Kidney (tissue), 13 donors: ENCODE measurements at regions not wholly inside any gene's neighbourhood (a gene's known extent, or its start where the extent isn't known, plus 50 kb on each side); places are given as distances from the start of the nearest gene placed in this dataset.

ENCODE experiments used
- DNase-seq, 5 donors: peaks; one replicate each; pipeline ENCODE4 v3.0.0-alpha.2; 2013 to 2020
- FAIRE-seq: peaks from 2 replicates; lab custom pipeline; 2012; peaks lifted over from hg19 to GRCh38; lab: Jason Lieb, UNC
- H3K27ac ChIP-seq, 2 donors: one replicate each; pipeline ENCODE4 v1.7.0; 2013; ENCODE audit warnings: low read depth in 2 of 2, low read length in 2 of 2, inconsistent platforms in 1 of 2
- H3K27me3 ChIP-seq: one replicate; pipeline ENCODE4 v1.7.1; 2013; ENCODE audit warnings: low read length, inconsistent platforms; ENCODE audit not compliant: control insufficient read depth, insufficient read depth
- H3K36me3 ChIP-seq, 3 donors: one replicate each; pipeline versions ENCODE4 v1.7.0 to v1.7.1; 2013; ENCODE audit warnings: low read length in 3 of 3, control low read depth in 1 of 3, inconsistent platforms in 1 of 3; ENCODE audit not compliant: insufficient read depth in 3 of 3, control insufficient read depth in 2 of 3
- H3K4me1 ChIP-seq, 3 donors: one replicate each; pipeline versions ENCODE4 v1.7.0 to v1.7.1; 2013; ENCODE audit warnings: low read length in 3 of 3, inconsistent platforms in 1 of 3, low read depth in 1 of 3; ENCODE audit not compliant: control insufficient read depth in 2 of 3, insufficient read depth in 2 of 3
- H3K4me3 ChIP-seq, 3 donors: one replicate each; pipeline versions ENCODE4 v1.7.0 to v1.8.1; 2013; ENCODE audit warnings: low read length in 3 of 3, control low read depth in 1 of 3, inconsistent platforms in 1 of 3
- H3K9ac ChIP-seq, 3 donors: one replicate each; pipeline versions ENCODE4 v1.7.0 to v1.7.1; 2013; ENCODE audit warnings: low read length in 3 of 3, control low read depth in 1 of 3, inconsistent platforms in 1 of 3
- H3K9me3 ChIP-seq, 3 donors: one replicate each; pipeline versions ENCODE4 v1.7.0 to v1.7.1; 2013; ENCODE audit warnings: low read length in 3 of 3, control low read depth in 1 of 3, inconsistent platforms in 1 of 3; ENCODE audit not compliant: control insufficient read depth in 2 of 3, insufficient read depth in 1 of 3
- CTCF ChIP-seq: IDR thresholded peaks from 3 replicates; pipeline ENCODE4 v1.5.1; 2012; ENCODE audit warnings: mild to moderate bottlenecking, moderate library complexity, borderline replicate concordance; ENCODE audit not compliant: insufficient read depth; ENCODE audit errors: extremely low read depth
- intact Hi-C: fragments of 100-400 bp; cut with DNase I; formaldehyde crosslinking; loops from one replicate; pipeline ENCODE4 v1.11.1; 2022
- donor health status: control.
- donor health status: control.
- donor health status: control.
- donor health status: control.
- donor health status: control.
- donor health status: DM: yes; HTN: yes; CAD: no.
- donor health status: Normal renal cell carcinoma (clear cell type).

- H3K27ac ChIP-seq = no peak overlapping the region
- intact Hi-C loops = no loop called here
- H3K4me3 ChIP-seq = no peak overlapping the region
- TF ChIP-seq CTCF = no peak
- H3K9ac ChIP-seq = no peak overlapping the region
- no peaks in the 10 kb centered on the region for H3K27me3 ChIP-seq
- H3K9me3 ChIP-seq = peaks cover 0 to 4% (median 0%) of the 10 kb centered on the region in 3 donors
- peaks cover 0 to 3% (median 0%) of the 10 kb centered on the region in 3 donors for H3K36me3 ChIP-seq
- peak in 2 of 5 donors; percentile 17 to 59 for DNase-seq
- H3K4me1 ChIP-seq = no peaks in the 10 kb centered on the region
- no peak for FAIRE-seq
Measured at GRCh38 chr22:47625531-47626427, 863.3 kb downstream of the TBC1D22A start.

GRCh38 chr22:47625013-47625385 lies 862.5 kb downstream of the TBC1D22A start:
- Histone ChIP-seq H3K27me3 (no peaks in the 10 kb centered on the region), H3K9me3 (peaks cover 0 to 4% (median 0%) of the 10 kb centered on the region in 3 donors), H3K36me3 (peaks cover 0 to 3% (median 0%) of the 10 kb centered on the region in 3 donors), H3K9ac (no peak overlapping the region), H3K27ac (no peak overlapping the region), H3K4me3 (no peak overlapping the region), H3K4me1 (no peaks in the 10 kb centered on the region)
- DNase-seq = peak in 2 of 5 donors; percentile 15 to 58
- TF ChIP-seq CTCF = no peak
- intact Hi-C loops = no loop called here
- FAIRE-seq = no peak

- Histone ChIP-seq H3K4me3 (no peak overlapping the region), H3K36me3 (peaks cover 0 to 3% (median 0%) of the 10 kb centered on the region in 3 donors), H3K27ac (no peak overlapping the region), H3K27me3 (no peaks in the 10 kb centered on the region), H3K9me3 (peaks cover 0 to 4% (median 0%) of the 10 kb centered on the region in 3 donors), H3K9ac (no peak overlapping the region), H3K4me1 (no peaks in the 10 kb centered on the region)
- FAIRE-seq (no peak), DNase-seq (peak in 2 of 5 donors; percentile 27 to 56)
- no peak for TF ChIP-seq CTCF
- intact Hi-C loops = no loop called here
Measured at GRCh38 chr22:47624252-47625012, 862.0 kb downstream of the TBC1D22A start.
